B cell (primary cell): ENCODE measurements at regions not wholly inside any gene's neighbourhood (a gene's known extent, or its start where the extent isn't known, plus 50 kb on each side); places are given as distances from the start of the nearest gene placed in this dataset.

Source experiments
- ATAC-seq: fragments of 200-7000 bp; cut with Tn5 transposase; one replicate; pipeline ENCODE4 v1.10.0; 2021; ENCODE audit warnings: low read depth, mild to moderate bottlenecking, moderate number of reproducible peaks, moderate library complexity
- CTCF ChIA-PET: fragments of 350-600 bp; sonication (Branson Sonifier 250); formaldehyde crosslinking; loops from one replicate; lab custom pipeline; 2021; ENCODE audit warnings: antibody characterized with exemption, inconsistent platforms; lab: Charles Lee
- POLR2A ChIA-PET: fragments of 350-600 bp; sonication (Branson Sonifier 250); formaldehyde crosslinking; loops from one replicate; lab custom pipeline; 2021; ENCODE audit warnings: antibody characterized with exemption; lab: Charles Lee
- DNase-seq: peaks from one replicate; pipeline ENCODE4 v3.0.0; 2013
- H2AFZ ChIP-seq: 2 replicates; pipeline ENCODE4 v1.6.1; 2012; ENCODE audit warnings: mild to moderate bottlenecking, low read depth, low read length; ENCODE audit not compliant: insufficient read depth, poor library complexity, severe bottlenecking
- H3K27ac ChIP-seq, 2 donors: 1 replicate in 1 of 2; 2 replicates in 1 of 2; pipeline ENCODE4 v1.5.1; 2012 to 2013; ENCODE audit warnings: low read length in 2 of 2, mild to moderate bottlenecking in 2 of 2, moderate library complexity in 1 of 2
- H3K27me3 ChIP-seq, 4 experiments: fragments of 200-600 bp in 1 of 4; sonication (generic) in 1 of 4; replicated peaks in 1 of 4; 1 replicate in 2 of 4; 2 replicates in 2 of 4; pipeline versions ENCODE4 v1.6.1 to v1.7.0; 2013 to 2016; ENCODE audit warnings: low read length in 3 of 4, mild to moderate bottlenecking in 2 of 4, mixed read lengths in 1 of 4, moderate library complexity in 1 of 4; ENCODE audit not compliant: insufficient read depth in 4 of 4, control insufficient read depth in 3 of 4; ENCODE audit errors: control extremely low read depth in 1 of 4
- H3K36me3 ChIP-seq, 2 experiments: replicated peaks in 1 of 2; 1 replicate in 1 of 2; 2 replicates in 1 of 2; pipeline versions ENCODE4 v1.6.1 to v1.7.1; 2013; ENCODE audit warnings: low read length in 1 of 2; ENCODE audit not compliant: insufficient read depth in 2 of 2, control insufficient read depth in 1 of 2; ENCODE audit errors: control extremely low read depth in 1 of 2, extremely low read depth in 1 of 2
- H3K4me1 ChIP-seq, 2 donors: fragments of 200-600 bp in 1 of 2; sonication (generic) in 1 of 2; 1 replicate in 1 of 2; 2 replicates in 1 of 2; pipeline versions ENCODE4 v1.5.1 to v1.6.1; 2013 to 2017; ENCODE audit warnings: low read length in 2 of 2; ENCODE audit not compliant: control insufficient read depth in 2 of 2, insufficient read depth in 2 of 2
- H3K4me2 ChIP-seq: replicated peaks from 2 replicates; pipeline ENCODE3; 2012; ENCODE audit warnings: mild to moderate bottlenecking, low read depth, low read length; ENCODE audit not compliant: poor library complexity, severe bottlenecking
- H3K4me3 ChIP-seq, 5 experiments: fragments of 200-600 bp in 1 of 5; sonication (generic) in 1 of 5; 1 replicate in 3 of 5; 2 replicates in 2 of 5; pipeline versions ENCODE4 v1.5.1 to v1.7.0; 2011 to 2016; ENCODE audit warnings: low read length in 4 of 5, mild to moderate bottlenecking in 4 of 5, low read depth in 2 of 5, control low read depth in 1 of 5, moderate library complexity in 1 of 5; ENCODE audit not compliant: insufficient read depth in 1 of 5; ENCODE audit errors: control extremely low read depth in 1 of 5, extremely low read depth in 1 of 5
- H3K79me2 ChIP-seq: fragments of 200-600 bp; sonication (generic); one replicate; pipeline ENCODE4 v1.6.0; 2016; ENCODE audit warnings: low read length; ENCODE audit not compliant: control insufficient read depth, insufficient read depth
- H3K9ac ChIP-seq: fragments of 200-600 bp; sonication (generic); 2 replicates; pipeline ENCODE4 v1.6.1; 2017; ENCODE audit warnings: mild to moderate bottlenecking, low read length, moderate library complexity
- H3K9me3 ChIP-seq, 3 donors: one replicate each; pipeline versions ENCODE4 v1.6.1 to v1.7.1; 2013; ENCODE audit warnings: low read length in 2 of 3; ENCODE audit not compliant: control insufficient read depth in 2 of 3, insufficient read depth in 1 of 3; ENCODE audit errors: control extremely low read depth in 1 of 3
- H4K20me1 ChIP-seq: 2 replicates; pipeline ENCODE4 v1.6.0; 2012; ENCODE audit warnings: mild to moderate bottlenecking, low read length; ENCODE audit not compliant: insufficient read depth, control insufficient read depth, poor library complexity, severe bottlenecking
- H3K27ac Mint-ChIP-seq: one replicate; pipeline ENCODE4 v1.8.0; 2021; ENCODE audit warnings: mixed read lengths
- H3K27me3 Mint-ChIP-seq: one replicate; pipeline ENCODE4 v1.8.0; 2021; ENCODE audit warnings: mixed read lengths
- H3K4me1 Mint-ChIP-seq: one replicate; pipeline ENCODE4 v1.8.0; 2021; ENCODE audit warnings: mixed read lengths
- H3K4me3 Mint-ChIP-seq: one replicate; pipeline ENCODE4 v1.8.0; 2021; ENCODE audit warnings: mixed read lengths
- H3K9me3 Mint-ChIP-seq: one replicate; pipeline ENCODE4 v1.8.0; 2022; ENCODE audit warnings: mixed read lengths; ENCODE audit not compliant: insufficient read depth
- EZH2 ChIP-seq: IDR thresholded peaks from 2 replicates; pipeline ENCODE4 v1.6.1; 2012; ENCODE audit warnings: borderline replicate concordance, low read depth, mild to moderate bottlenecking, moderate library complexity, low read length; ENCODE audit not compliant: insufficient read depth, poor library complexity, severe bottlenecking
- WGBS: methylation state at CpG from one replicate; pipeline ENCODE4 v1.1.5; 2013; ENCODE audit warnings: missing lambda C conversion rate; ENCODE audit not compliant: insufficient coverage; 5-methylcytosine and 5-hydroxymethylcytosine counted together
- intact Hi-C: fragments of 100-400 bp; cut with micrococcal nuclease; formaldehyde crosslinking; loops from one replicate; pipeline ENCODE4 v1.10.0; 2022
- TF ChIP-seq, protein P1 (sequence below): fragments of 200-600 bp; IDR thresholded peaks from one replicate; pipeline ENCODE4 v1.8.0; 2022; ENCODE audit warnings: antibody characterized with exemption, mild to moderate bottlenecking

- Histone ChIP-seq H3K4me2 (no peak overlapping the region), H3K79me2 (no peaks in the 10 kb centered on the region), H4K20me1 (no peaks in the 10 kb centered on the region), H3K27ac (no peak overlapping the region), H2AFZ (no peak overlapping the region), H3K4me1 (no peaks in the 10 kb centered on the region), H3K4me3 (no peak overlapping the region), H3K27me3 (peaks cover 0 to 3% (median 0%) of the 10 kb centered on the region in 4 experiments), H3K9ac (no peak overlapping the region), H3K9me3 (peaks cover 0 to 12% (median 0%) of the 10 kb centered on the region in 3 donors), H3K36me3 (no peaks in the 10 kb centered on the region)
- POLR2A ChIA-PET = no interaction called here
- CTCF ChIA-PET = no interaction called here
- ATAC-seq (no peak), DNase-seq (no peak)
- Mint-ChIP-seq H3K27me3 (peaks cover 17% of the 10 kb centered on the region), H3K27ac (no peak overlapping the region), H3K4me1 (no peaks in the 10 kb centered on the region), H3K4me3 (no peak overlapping the region), H3K9me3 (no peaks in the 10 kb centered on the region)
- TF ChIP-seq, protein P1, sequence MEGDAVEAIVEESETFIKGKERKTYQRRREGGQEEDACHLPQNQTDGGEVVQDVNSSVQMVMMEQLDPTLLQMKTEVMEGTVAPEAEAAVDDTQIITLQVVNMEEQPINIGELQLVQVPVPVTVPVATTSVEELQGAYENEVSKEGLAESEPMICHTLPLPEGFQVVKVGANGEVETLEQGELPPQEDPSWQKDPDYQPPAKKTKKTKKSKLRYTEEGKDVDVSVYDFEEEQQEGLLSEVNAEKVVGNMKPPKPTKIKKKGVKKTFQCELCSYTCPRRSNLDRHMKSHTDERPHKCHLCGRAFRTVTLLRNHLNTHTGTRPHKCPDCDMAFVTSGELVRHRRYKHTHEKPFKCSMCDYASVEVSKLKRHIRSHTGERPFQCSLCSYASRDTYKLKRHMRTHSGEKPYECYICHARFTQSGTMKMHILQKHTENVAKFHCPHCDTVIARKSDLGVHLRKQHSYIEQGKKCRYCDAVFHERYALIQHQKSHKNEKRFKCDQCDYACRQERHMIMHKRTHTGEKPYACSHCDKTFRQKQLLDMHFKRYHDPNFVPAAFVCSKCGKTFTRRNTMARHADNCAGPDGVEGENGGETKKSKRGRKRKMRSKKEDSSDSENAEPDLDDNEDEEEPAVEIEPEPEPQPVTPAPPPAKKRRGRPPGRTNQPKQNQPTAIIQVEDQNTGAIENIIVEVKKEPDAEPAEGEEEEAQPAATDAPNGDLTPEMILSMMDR = no peak
- no peak for TF ChIP-seq EZH2
- 67% methylated on average over 3 of the region's 4 CpGs for WGBS
- intact Hi-C loops = no loop called here
Measured at GRCh38 chr12:113756609-113757008, 209.5 kb downstream of the RBM19 start.

DNA sequence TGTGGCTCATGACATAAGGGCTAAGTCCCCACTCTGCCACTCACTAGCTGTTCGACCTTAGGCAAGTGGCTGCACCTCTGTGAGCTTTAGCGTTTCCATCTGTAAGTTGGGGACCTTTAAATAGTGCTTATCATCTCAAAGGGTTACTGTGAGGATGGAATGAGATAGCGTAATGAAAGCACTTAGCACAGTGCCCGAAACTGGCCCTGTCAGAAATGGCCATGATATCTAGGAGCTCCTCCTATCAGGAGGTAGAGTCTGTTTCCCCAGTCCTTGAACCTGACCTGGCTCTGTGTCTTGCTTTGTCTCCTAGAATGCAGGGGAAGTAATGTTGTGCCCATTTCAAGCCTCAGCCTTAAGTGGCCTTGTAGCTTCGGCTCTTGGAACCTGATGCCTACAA lies 211.0 kb downstream of the RBM19 start:
- intact Hi-C loops = no loop called here
- H3K27me3 ChIP-seq = peaks cover 0 to 3% (median 0%) of the 10 kb centered on the region in 4 experiments
- DNase-seq (no peak), ATAC-seq (no peak)
- H3K79me2 ChIP-seq = no peaks in the 10 kb centered on the region
- no peak overlapping the region for H3K27ac ChIP-seq
- H3K36me3 ChIP-seq = no peaks in the 10 kb centered on the region
- CTCF ChIA-PET = no interaction called here
- no peak overlapping the region for H3K4me3 ChIP-seq
- no peak for TF ChIP-seq EZH2
- TF ChIP-seq, protein P1 = no peak
- Mint-ChIP-seq H3K4me1 (no peaks in the 10 kb centered on the region), H3K27ac (no peak overlapping the region), H3K27me3 (peaks cover 20% of the 10 kb centered on the region), H3K4me3 (no peak overlapping the region), H3K9me3 (no peaks in the 10 kb centered on the region)
- H3K4me1 ChIP-seq = no peaks in the 10 kb centered on the region
- no peak overlapping the region for H2AFZ ChIP-seq
- WGBS = 82% methylated on average over 3 of the region's 5 CpGs
- no peak overlapping the region for H3K4me2 ChIP-seq
- POLR2A ChIA-PET = no interaction called here
- H3K9ac ChIP-seq = no peak overlapping the region
- H3K9me3 ChIP-seq = peaks cover 0 to 12% (median 0%) of the 10 kb centered on the region in 3 donors
- no peaks in the 10 kb centered on the region for H4K20me1 ChIP-seq
